ENCODE measurements at regions not wholly inside any gene's neighbourhood (a gene's known extent, or its start where the extent isn't known, plus 50 kb on each side); places are given as distances from the start of the nearest gene placed in this dataset.
"Not testable (repeated sequence)": the region's sequence is repeated elsewhere in the genome, so short reads cannot be mapped to it uniquely, and the experiment has no call there.

- DNase-seq (ENCODE audit: low spot score) = no peak
These were observed 157.0 kb upstream of the RBM19 start for GRCh38 chr12:114123108-114123507.

DNA sequence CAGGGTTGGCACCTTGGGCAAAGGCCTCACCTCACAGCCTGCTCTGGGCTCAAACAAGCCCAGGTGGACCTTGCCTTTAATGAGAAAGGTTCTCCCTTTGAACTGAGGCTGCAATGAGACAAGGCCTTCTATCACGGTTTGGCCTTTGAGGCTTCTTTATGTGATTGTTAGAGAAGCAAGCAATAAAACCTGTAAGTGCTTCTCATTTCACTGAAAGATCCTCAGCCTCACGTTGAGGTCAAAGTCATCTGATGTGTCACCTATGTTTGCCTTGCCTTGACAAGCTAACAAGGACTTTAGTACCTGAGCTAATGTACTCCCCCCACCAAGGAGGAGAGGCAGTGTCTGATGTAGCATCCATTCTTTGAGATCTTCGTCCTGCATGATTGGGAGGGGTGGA lies 155.9 kb upstream of the RBM19 start:
- DNase-seq (ENCODE audit: low spot score) = no peak

- DNase-seq (ENCODE audit: low spot score) = no peak
These were observed 153.2 kb upstream of the RBM19 start for GRCh38 chr12:114119316-114119715.

GRCh38 chr12:114096461-114096860 lies 130.3 kb upstream of the RBM19 start:
- DNase-seq (ENCODE audit: low spot score) = no peak

DNA sequence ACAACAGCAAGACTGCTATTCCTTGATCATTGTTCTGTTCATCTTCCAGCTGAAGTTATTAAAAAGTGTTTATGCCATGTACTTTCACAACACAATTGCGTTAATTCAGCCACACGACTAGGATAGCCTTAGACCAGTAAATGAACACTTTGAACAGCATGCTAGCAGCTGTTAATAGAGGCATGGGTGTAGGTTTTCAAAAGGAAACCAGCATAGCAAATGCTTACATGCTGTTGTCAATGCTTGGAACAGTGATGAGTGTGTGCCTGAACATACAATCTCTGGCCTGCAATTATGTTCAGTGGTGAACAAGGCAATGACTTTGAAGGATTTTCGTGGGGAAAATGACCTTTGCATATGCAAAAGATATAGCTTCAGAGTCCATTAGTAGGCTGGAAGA lies 127.4 kb upstream of the RBM19 start:
- no peak for DNase-seq (ENCODE audit: low spot score)

DNA sequence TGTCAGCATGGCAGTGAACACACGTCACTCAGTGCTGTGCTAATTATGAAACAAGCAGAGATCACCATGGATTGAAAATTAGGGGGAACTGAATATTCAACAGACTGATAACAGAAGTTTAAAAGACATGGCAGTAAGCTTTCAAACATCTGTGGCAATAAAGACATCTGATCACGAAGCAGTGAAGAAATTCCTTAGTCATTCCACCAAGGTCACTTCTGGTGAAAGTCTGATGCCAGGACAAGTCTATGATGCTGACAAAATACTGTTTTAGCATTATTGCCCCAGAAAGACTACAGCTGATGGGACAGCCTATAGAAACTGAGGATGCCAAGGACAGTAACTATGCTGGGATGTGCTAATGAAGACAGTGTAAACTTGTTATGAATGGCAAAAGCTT lies 126.9 kb upstream of the RBM19 start:
- no peak for DNase-seq (ENCODE audit: low spot score)

- no peak for DNase-seq (ENCODE audit: low spot score)
These were observed 124.1 kb upstream of the RBM19 start for GRCh38 chr12:114090211-114090610.

DNA sequence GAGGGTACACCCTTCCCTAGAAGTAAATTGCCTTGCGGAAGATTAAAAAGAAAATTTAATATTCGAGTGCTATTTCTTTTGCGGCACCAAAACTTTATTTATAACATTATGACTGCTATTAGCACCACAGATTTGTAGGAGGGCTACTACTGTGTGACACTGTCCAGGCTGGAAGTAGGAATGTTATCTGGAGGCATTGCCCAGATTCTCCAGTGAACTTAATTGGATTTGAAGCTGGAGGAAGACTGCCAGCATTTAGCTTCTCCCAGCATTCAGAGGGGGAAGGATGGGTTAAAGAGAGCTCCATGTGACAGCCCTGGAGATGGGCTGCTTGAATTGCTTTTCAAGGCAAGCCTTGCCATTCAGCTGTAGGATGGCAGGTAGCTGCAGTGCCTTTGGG lies 107.0 kb upstream of the RBM19 start:
- DNase-seq (ENCODE audit: low spot score) = no peak

- DNase-seq (ENCODE audit: low spot score) = no peak
These were observed 103.4 kb upstream of the RBM19 start for GRCh38 chr12:114069507-114069906.

DNA sequence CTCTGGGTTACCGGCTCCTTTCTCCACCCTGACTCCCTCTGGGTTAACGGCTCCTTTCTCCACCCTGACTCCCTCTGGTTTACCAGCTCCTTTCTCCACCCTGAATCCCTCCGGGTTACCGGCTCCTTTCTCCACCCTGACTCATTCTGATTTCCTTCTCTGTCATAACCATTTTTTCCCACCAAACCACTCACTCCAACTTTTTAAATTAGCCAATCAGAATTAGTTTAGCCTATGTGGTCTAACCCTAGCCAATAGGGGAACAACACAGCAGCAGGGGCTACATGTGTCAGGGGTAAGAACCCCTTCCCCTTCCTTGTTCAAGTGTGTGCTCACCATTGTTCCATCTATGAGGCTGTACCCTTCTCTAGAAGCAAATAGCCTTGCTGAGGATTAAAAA lies 98.4 kb upstream of the RBM19 start:
- no peak for DNase-seq (ENCODE audit: low spot score)

DNA sequence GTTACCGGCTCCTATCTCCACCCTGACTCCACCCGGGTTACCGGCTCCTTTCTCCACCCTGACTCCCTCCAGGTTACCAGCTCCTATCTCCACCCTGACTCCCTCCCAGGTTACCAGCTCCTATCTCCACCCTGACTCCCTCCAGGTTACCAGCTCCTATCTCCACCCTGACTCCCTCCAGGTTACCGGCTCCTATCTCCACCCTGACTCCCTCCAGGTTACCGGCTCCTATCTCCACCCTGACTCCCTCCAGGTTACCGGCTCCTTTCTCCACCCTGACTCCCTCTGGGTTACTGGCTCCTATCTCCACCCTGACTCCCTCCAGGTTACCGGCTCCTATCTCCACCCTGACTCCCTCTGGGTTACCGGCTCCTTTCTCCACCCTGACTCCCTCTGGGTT lies 97.9 kb upstream of the RBM19 start:
- not testable (repeated sequence) for DNase-seq (ENCODE audit: low spot score)

GRCh38 chr12:114063435-114063834 lies 97.3 kb upstream of the RBM19 start:
- DNase-seq (ENCODE audit: low spot score) = no peak

DNA sequence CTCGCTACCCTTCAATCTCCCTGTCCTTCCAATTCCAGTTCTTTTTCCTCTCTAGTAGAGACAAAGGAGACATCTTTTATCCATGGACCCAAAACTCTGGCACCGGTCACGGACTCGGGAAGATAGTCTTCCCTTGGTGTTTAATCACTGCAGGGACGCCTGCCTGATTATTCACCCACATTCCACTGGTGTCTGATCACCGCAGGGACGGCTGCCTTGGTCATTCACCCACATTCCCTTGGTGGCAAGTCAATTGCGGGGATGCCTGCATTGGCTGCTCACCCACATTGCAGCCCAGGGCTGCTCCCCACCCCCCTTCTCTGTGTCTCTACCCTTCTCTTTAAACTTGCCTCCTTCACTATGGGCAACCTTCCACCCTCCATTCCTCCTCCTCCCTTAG lies 90.2 kb upstream of the RBM19 start:
- not testable (repeated sequence) for DNase-seq (ENCODE audit: low spot score)

- DNase-seq (ENCODE audit: low spot score) = no peak
These were observed 88.9 kb upstream of the RBM19 start for GRCh38 chr12:114054982-114055381.

DNA sequence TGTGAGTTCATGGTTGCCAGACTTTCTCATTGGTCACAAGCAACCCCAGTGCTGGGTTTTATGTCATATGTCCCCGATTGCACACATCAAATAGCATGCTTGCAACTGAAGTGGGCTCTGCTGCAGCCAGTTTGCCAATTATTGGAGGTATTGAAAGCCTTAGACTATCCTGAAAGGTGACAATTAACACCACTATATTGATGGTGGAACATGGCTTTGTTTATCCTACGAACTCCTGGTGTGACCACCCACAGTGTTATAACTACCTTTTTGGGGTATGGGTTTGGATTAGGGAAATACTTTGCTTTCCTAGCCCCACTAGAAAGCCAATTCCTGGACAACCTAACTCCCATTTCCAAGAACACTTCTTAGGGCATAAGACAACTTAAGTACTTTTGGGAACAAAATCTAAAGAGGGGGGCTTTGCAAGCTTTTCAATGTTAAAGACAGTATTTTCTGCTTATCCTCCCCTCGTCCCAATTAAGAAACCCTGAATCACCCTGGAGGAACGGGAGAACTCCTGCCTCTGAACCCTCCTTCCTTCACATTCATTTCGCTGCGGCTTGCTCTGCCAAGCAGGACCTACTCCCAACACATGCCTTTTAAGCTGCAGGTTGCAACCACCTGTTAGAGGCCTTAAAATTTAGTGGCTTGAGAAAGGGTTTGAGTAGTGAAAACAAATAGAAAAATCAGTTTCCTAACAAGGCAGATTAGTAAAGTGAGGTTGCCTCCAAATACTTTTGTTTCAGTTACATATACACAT lies 80.3 kb upstream of the RBM19 start:
- DNase-seq (ENCODE audit: low spot score) = no peak

DNA sequence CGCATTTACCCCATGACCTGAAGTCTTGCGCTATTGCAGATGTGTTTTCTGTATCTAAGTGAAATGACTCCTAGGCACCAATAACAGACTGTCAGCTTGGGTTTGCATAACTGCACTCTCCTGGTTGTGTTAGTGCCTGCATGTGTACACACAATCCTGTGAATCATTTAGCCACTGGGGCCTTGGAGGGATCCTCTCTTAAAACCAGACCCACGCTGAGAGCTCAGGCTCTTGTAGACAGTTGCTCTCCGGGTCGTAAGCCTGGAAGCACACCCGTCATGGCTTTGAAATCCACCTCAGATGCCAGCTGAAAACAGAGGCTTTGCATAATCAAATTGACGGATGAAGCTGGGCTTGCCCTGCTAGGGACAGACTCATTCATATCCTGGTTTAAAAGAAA lies 79.2 kb upstream of the RBM19 start:
- DNase-seq (ENCODE audit: low spot score) = no peak

DNA sequence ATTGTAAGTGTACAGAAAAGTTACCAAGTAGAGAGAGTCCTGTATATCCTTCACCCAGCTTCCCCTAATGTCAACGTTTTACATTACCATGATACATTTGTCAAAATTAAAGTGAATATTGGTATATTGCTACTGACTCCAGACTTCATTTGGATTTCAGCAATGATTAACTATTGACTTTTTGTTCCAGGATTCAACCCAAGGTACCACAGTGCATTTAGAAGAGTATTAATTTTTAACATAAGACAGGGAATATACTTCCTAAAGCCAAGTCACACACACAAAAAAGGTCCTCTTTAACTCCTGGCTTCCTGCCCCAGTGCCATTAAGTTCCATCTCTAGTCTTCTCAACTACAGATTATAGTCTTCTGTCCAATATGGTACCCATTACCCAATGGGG lies 75.5 kb upstream of the RBM19 start:
- DNase-seq (ENCODE audit: low spot score) = no peak

DNA sequence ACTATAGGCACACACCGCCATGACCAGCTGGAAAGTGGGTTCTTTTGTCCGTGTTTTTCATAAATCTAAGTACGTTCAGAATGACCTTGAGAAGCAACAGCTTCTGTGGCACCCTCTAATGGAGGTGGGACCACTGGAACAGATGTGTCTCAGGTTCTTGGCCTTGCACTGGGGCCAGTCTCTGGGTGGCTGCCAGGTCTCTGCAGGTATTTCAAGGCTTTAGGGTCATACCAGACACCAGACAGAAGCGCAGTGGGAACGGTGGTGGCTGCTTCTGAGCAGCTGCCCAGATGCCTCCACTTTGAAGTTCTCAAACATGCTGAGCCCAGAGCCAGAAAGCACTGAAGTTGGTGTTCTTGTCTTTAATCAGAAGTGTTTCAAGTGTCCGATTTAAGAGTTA lies 75.0 kb upstream of the RBM19 start:
- no peak for DNase-seq (ENCODE audit: low spot score)

- DNase-seq (ENCODE audit: low spot score) = no peak
These were observed 72.8 kb upstream of the RBM19 start for GRCh38 chr12:114038962-114039361.

DNA sequence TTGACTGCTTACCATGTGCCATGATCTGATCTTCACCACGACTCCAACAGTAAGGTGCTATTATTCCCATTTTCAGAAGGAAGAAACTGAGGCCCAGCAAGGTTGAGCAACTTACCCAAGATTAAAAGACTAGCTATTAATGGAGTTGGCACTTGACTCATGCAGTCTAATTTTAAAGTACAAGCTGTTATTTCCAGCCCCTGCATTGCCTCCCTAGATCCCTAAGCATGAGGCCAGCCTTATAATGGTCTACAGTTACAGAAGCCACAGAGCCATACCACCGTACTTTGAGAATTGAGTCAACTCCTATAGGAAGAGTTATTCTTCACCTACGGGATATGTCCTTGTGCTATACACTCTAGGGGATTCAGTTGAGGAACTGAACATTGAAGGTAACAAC lies 66.7 kb upstream of the RBM19 start:
- DNase-seq (ENCODE audit: low spot score) = no peak

DNA sequence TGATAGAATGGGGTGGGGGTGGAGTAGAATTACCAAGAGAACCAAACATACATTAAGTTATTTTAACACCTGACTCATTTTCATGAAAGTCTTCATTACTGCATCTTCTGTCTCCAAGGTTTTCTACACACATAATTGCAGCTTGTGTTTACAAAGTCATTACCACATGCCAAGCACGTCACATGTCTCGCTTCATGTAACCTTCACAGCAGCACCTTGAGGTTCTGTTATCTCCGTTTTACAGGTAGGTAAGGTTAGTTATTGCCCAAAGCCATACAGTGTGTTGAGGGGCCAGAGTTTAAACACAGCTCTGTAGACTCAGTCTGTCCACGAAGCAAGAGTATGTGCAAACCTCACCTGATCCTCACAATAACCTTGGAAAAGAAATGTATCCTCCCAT lies 64.3 kb upstream of the RBM19 start:
- DNase-seq (ENCODE audit: low spot score) = no peak

DNA sequence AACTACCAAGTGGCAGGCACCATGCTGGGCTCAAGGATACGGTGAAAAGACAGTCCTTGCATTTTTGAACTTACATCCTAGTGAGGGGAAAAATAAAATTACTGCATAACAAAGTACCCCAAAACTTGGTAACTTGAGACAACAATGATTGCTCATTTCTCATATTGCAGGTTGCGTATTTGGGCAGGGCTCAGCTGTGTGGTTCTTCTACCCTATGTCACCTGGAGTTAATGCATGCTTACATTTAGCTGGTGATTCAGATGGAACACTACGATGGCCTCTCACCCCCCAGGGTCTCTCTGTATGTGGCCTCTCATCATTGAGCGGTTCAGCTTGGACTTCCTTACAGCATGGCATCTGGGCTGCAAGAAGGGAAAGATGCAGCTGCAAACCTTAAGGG lies 60.7 kb upstream of the RBM19 start:
- DNase-seq (ENCODE audit: low spot score) = no peak

DNA sequence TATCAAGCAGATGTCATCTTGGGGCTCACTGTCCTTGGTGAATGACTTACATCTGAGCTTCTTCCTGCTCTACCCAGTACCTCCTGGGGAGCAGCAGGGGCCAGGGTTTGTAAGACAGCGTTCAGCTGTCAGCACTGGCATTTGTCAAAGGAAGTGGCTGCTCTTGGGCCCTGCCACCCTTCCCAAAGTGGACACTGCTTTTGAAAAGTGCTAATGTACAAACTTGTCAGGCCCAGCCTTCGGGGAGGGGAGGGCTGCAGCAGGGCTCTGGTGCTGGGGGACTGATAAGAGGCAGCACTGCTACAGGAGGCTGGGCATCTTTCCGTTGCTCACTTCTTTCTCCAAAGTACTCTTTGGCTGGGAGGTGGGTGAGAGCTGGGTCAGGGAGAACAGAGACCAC lies 59.8 kb upstream of the RBM19 start:
- no peak for DNase-seq (ENCODE audit: low spot score)

DNA sequence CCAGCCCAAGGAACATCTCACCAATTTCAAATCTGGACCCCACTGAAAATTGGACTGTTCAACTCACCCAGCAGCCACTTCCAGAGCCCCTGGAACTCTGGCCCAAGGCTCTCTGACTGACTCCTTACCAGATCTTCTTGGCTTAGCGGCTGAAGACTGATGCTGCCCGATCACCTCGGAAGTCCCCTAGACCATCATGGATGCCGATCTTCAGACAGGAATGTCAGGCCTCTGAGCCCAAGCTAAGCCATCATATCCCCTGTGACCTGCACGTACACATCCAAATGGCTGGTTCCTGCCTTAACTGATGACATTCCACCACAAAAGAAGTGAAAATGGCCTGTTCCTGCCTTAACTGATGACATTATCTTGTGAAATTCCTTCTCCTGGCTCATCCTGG lies 56.0 kb upstream of the RBM19 start:
- not testable (repeated sequence) for DNase-seq (ENCODE audit: low spot score)

DNA sequence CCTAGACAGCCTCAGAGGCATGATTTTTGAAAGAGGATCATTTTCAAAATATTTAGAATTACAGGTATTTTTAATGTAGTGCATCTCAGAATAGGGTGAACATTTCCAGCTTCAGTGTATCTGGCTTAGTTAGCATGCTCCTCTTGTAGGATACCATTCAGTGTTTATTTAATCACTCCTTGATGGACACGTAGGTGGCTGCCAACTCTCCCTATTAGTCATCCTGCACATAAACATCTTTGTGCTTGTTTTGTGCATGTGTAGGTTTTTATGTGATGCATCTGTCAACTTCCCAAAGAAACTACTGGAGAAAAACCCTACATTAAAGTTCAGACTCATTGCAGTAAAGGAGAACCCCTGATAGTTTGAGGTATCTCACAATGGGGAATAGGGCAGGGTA lies 52.5 kb upstream of the RBM19 start:
- no peak for DNase-seq (ENCODE audit: low spot score)
